Heart left ventricle (tissue), 13 donors: ENCODE measurements at regions not wholly inside any gene's neighbourhood (a gene's known extent, or its start where the extent isn't known, plus 50 kb on each side); places are given as distances from the start of the nearest gene placed in this dataset.

Experiments used
- CTCF ChIP-seq, 12 donors: fragments of 200-600 bp; sonication (generic) in 4 of 12; IDR thresholded peaks; one replicate each; pipeline versions ENCODE4 v1.5.0 to v1.8.0; 2018 to 2022; ENCODE audit warnings: antibody characterized with exemption in 12 of 12, mild to moderate bottlenecking in 5 of 12
- POLR2A ChIP-seq, 2 donors: fragments of 450-650 bp; IDR thresholded peaks; one replicate each; pipeline ENCODE4 v1.6.1; 2017; ENCODE audit warnings: antibody characterized with exemption in 2 of 2, mild to moderate bottlenecking in 2 of 2, moderate library complexity in 2 of 2
- donor health status: ischemic (EF 13 %, LVEDD 7.1; RV severe dilation, severe dysfunction).
- donor health status: DM: no; HTN: yes; CAD: no.
- donor health status: DM: no; HTN: no; CAD: no.
- donor health status: ischemic (EF 25% LVEDD 6.9; RV normal size, moderate dysfunction).
- donor health status: ischemic (EF 25% LVEDD 5.7; RV mildly dilated, moderate dysfunction).
- donor health status: ischemic (EF 35%, LVEDD 5.7; RV mildly dilated, moderate dysfunction).
- donor health status: nonischemic (EF 11% LVEDD 7.7; RV severe dilation, severe dysfunction).
- donor health status: DM: yes; HTN: yes; CAD: no.
- donor health status: PGD.
- donor health status: ischemic (EF 29% LVEDD 5.4; RV normal size, mild dysfunction).
- donor health status: nonischemic (EF 23%, LVEDD 6.1; RV moderate dilation, normal function).

DNA sequence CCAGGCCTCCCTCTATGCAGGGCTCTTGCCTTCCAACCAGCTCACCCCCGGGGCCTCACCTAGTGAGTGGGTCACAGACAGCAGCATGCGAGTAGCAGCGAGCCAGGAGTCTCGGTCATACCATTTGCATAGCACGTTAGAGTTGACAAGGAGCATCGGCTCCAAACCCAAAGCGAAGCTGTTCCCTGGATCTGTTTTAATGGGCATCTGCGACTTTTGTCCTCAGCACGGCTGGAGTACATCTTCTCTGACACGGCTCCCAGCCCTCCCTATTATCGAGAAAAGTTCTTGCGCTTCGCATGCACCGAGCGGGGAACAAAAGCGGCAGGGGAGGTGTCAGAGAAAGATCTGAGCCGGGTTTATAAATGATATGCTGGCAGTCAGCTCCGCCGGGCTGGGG, 253.3 kb downstream of the MAF start:
- TF ChIP-seq CTCF (IDR thresholded peaks at IDR 0.05) (no peak), POLR2A (IDR thresholded peaks at IDR 0.05) (no peak)
